K562 (cell line): ENCODE measurements at regions not wholly inside any gene's neighbourhood (a gene's known extent, or its start where the extent isn't known, plus 50 kb on each side); places are given as distances from the start of the nearest gene placed in this dataset.

Source experiments
- ATAC-seq: fragments of 200-7000 bp; cut with Tn5 transposase; 3 replicates; pipeline ENCODE4 v1.9.1; 2020; ENCODE audit warnings: moderate library complexity
- BruUV-seq: library from RNA; stranded (reverse); fragments of 400-500 nt; replicated peaks from 2 replicates; lab custom pipeline; 2021; lab: Mats Ljungman, UMichigan
- CTCF ChIA-PET: fragments of 300-600 bp; formaldehyde crosslinking; extraction: SDS; loops from one replicate; lab custom pipeline; 2021; ENCODE audit warnings: low intra/inter-chr PET ratio; lab: Yijun Ruan, JAX
- POLR2A ChIA-PET: fragments of 300-600, 350-650 bp; sonication (Branson Sonifier 250); formaldehyde crosslinking; extraction: SDS; loops from one replicate; lab custom pipeline; 2021; ENCODE audit warnings: antibody characterized with exemption, inconsistent platforms; lab: Yijun Ruan, JAX
- DNase-seq, 4 experiments: peaks; one replicate each; pipeline versions ENCODE4 v3.0.0 to v3.0.0-alpha.2; 2011 to 2018; ENCODE audit warnings: low spot score in 3 of 4, mixed read lengths in 3 of 4; ENCODE audit errors: extremely low read depth in 1 of 4
- FAIRE-seq: peaks from 2 replicates; lab custom pipeline; 2011; peaks lifted over from hg19 to GRCh38; lab: Jason Lieb, UNC
- H2AFZ ChIP-seq: 2 replicates; pipeline ENCODE4 v1.6.0; 2011; ENCODE audit warnings: low read depth, low read length, control low read depth, inconsistent platforms
- H3K27ac ChIP-seq: fragments of 200-600 bp; 3 replicates; pipeline ENCODE4 v1.8.0; 2011; ENCODE audit warnings: low read depth, mild to moderate bottlenecking, control low read depth, inconsistent platforms, low read length, moderate library complexity, mixed read lengths; ENCODE audit errors: extremely low read depth
- H3K27me3 ChIP-seq, 2 experiments: fragments of 300-600 bp in 1 of 2; 2 replicates in 1 of 2; 3 replicates in 1 of 2; pipeline versions ENCODE4 v1.6.0 to v1.8.0; 2011; ENCODE audit warnings: inconsistent platforms in 2 of 2, low read length in 2 of 2, mild to moderate bottlenecking in 1 of 2, mixed read lengths in 1 of 2, moderate library complexity in 1 of 2; ENCODE audit not compliant: control insufficient read depth in 2 of 2, insufficient read depth in 2 of 2
- H3K36me3 ChIP-seq: fragments of 300-600 bp; 3 replicates; pipeline ENCODE4 v1.8.0; 2011; ENCODE audit warnings: mild to moderate bottlenecking, low read length, inconsistent platforms; ENCODE audit not compliant: control insufficient read depth, insufficient read depth
- H3K4me1 ChIP-seq, 2 experiments: fragments of 200-600 bp in 1 of 2; replicated peaks in 1 of 2; 2 replicates in 1 of 2; 3 replicates in 1 of 2; pipeline versions ENCODE4 v1.5.1 to v1.8.0; 2011; ENCODE audit warnings: inconsistent platforms in 2 of 2, low read length in 2 of 2, mild to moderate bottlenecking in 1 of 2, mixed read lengths in 1 of 2, moderate library complexity in 1 of 2; ENCODE audit not compliant: control insufficient read depth in 2 of 2, insufficient read depth in 2 of 2
- H3K4me2 ChIP-seq: 2 replicates; pipeline ENCODE4 v1.6.1; 2011; ENCODE audit warnings: low read length, control low read depth, inconsistent platforms, mixed read lengths; ENCODE audit not compliant: insufficient read depth
- H3K4me3 ChIP-seq: fragments of 200-600 bp; sonication (generic), shearing (Covaris generic); 2 replicates; pipeline ENCODE4 v1.5.1; 2016; ENCODE audit warnings: control low read depth, inconsistent platforms
- H3K79me2 ChIP-seq: fragments of 200-600 bp; 3 replicates; pipeline ENCODE4 v1.8.0; 2011; ENCODE audit warnings: low read length, inconsistent platforms; ENCODE audit not compliant: control insufficient read depth, insufficient read depth
- H3K9ac ChIP-seq, 2 experiments: 2 replicates each; pipeline versions ENCODE4 v1.6.0 to v1.6.1; 2011; ENCODE audit warnings: low read depth in 2 of 2, low read length in 2 of 2, control low read depth in 1 of 2, inconsistent platforms in 1 of 2, mild to moderate bottlenecking in 1 of 2, mixed read lengths in 1 of 2; ENCODE audit not compliant: insufficient read depth in 1 of 2
- H3K9me1 ChIP-seq: one replicate; pipeline ENCODE4 v1.6.0; 2011; ENCODE audit warnings: inconsistent platforms, mild to moderate bottlenecking, low read length, moderate library complexity; ENCODE audit not compliant: control insufficient read depth, insufficient read depth
- H3K9me3 ChIP-seq: replicated peaks from 2 replicates; pipeline ENCODE4 v1.5.1; 2011; ENCODE audit warnings: low read depth, low read length, inconsistent platforms; ENCODE audit not compliant: control insufficient read depth, insufficient read depth
- H4K20me1 ChIP-seq: replicated peaks from 2 replicates; pipeline ENCODE4 v1.6.1; 2011; ENCODE audit warnings: low read length, inconsistent platforms, mixed read lengths; ENCODE audit not compliant: control insufficient read depth, insufficient read depth
- JUND ChIP-seq, 2 experiments: IDR thresholded peaks; 2 replicates in 1 of 2; 3 replicates in 1 of 2; pipeline ENCODE4 v1.6.1; 2011; ENCODE audit warnings: borderline replicate concordance in 2 of 2, low read depth in 2 of 2, low read length in 2 of 2, improper control_type of control experiment in 1 of 2, missing biosample characterization in 1 of 2, missing genetic modification characterization in 1 of 2, missing genetic modification reagents in 1 of 2
- RFX7 ChIP-seq: fragments of 250-450 bp; sonication (Bioruptor Pico); IDR thresholded peaks from 2 replicates; pipeline ENCODE4 v1.5.1; 2021; ENCODE audit warnings: mild to moderate bottlenecking
- SREBF1 ChIP-seq: fragments of 150-350 bp; IDR thresholded peaks from 2 replicates; pipeline ENCODE4 v1.6.1; 2014; ENCODE audit warnings: antibody characterized with exemption, low read depth, low read length, borderline replicate concordance
- TOE1 ChIP-seq, 2 experiments: fragments of 450-650 bp in 1 of 2; sonication (generic) in 1 of 2; formaldehyde crosslinking in 1 of 2; IDR thresholded peaks; 2 replicates each; pipeline versions ENCODE4 v1.7.1 to v1.8.0; 2016 to 2022; ENCODE audit warnings: borderline replicate concordance in 2 of 2, mild to moderate bottlenecking in 2 of 2, antibody characterized with exemption in 1 of 2, inconsistent platforms in 1 of 2, low read depth in 1 of 2, missing genetic modification reagents in 1 of 2, moderate library complexity in 1 of 2
- TSC22D4 ChIP-seq: fragments of 450-650 bp; IDR thresholded peaks from 2 replicates; pipeline ENCODE4 v1.6.1; 2016; ENCODE audit warnings: missing genetic modification characterization, missing biosample characterization, control low read depth
- ZNF589 ChIP-seq: fragments of 200-800 bp; sonication (Bioruptor generic); IDR thresholded peaks from 2 replicates; pipeline ENCODE4 v1.6.1; 2016; ENCODE audit warnings: low read depth, missing genetic modification characterization, missing compliant biosample characterization
- ZNF644 ChIP-seq: fragments of 200-800 bp; sonication (Bioruptor generic); IDR thresholded peaks from 2 replicates; pipeline ENCODE4 v1.6.1; 2016; ENCODE audit warnings: low read depth, missing genetic modification characterization, missing compliant biosample characterization
- WGBS: fragments of 100-300 bp; shearing (Covaris generic); methylation state at CpG from one replicate; pipeline ENCODE4 v1.1.6; 2016; ENCODE audit warnings: low coverage, mixed read lengths; ENCODE audit not compliant: insufficient coverage; ENCODE audit errors: missing lambda C conversion rate; 5-methylcytosine and 5-hydroxymethylcytosine counted together
- in situ Hi-C: fragments of 300-500 bp; cut with MboI; formaldehyde crosslinking; loops from 4 replicates; pipeline ENCODE4 v1.15.0; 2018; ENCODE audit warnings: inconsistent platforms, mixed read lengths
- intact Hi-C: fragments of 100-400 bp; cut with micrococcal nuclease; formaldehyde crosslinking; loops from 2 replicates; pipeline ENCODE4 v1.14.2; 2022
- TF ChIP-seq, protein P1 (sequence below): sonication (generic); formaldehyde crosslinking; IDR thresholded peaks from 2 replicates; pipeline ENCODE4 v1.8.0; 2022; ENCODE audit warnings: mild to moderate bottlenecking, missing genetic modification reagents, borderline replicate concordance
- TF ChIP-seq, protein P2 (sequence below), 2 experiments: fragments of 450-650 bp; IDR thresholded peaks; 2 replicates each; pipeline ENCODE4 v1.6.1; 2016
- TF ChIP-seq, protein P3 (sequence below), 2 experiments: fragments of 450-650 bp in 1 of 2; sonication (generic) in 1 of 2; formaldehyde crosslinking in 1 of 2; IDR thresholded peaks in 1 of 2; conservative IDR thresholded peaks in 1 of 2; 2 replicates each; pipeline versions ENCODE4 v1.6.1 to v1.8.1; 2016 to 2023; ENCODE audit warnings: mild to moderate bottlenecking in 2 of 2, moderate library complexity in 2 of 2, inconsistent platforms in 1 of 2, missing genetic modification reagents in 1 of 2

DNA sequence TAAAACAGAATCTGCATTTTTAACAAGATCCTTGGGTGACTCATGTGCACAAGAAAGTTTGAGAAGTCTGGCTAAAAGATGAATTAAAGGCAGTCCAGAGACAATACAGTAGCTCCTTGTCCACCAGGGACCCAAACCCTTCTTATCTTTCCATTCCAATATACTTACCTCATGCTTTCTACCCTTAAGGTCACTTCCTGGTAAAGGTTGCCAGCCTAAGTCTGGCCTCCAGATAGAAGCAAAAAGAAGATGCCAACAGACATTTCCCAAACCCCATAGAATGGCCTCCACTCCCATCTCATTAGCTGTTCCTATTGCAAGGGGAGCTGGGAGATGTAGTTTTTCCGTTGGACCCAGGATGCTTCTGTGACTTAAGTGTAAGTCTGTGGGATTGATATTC is 101.4 kb upstream of the XYLT1 start (continued):
- TF ChIP-seq, protein P1, sequence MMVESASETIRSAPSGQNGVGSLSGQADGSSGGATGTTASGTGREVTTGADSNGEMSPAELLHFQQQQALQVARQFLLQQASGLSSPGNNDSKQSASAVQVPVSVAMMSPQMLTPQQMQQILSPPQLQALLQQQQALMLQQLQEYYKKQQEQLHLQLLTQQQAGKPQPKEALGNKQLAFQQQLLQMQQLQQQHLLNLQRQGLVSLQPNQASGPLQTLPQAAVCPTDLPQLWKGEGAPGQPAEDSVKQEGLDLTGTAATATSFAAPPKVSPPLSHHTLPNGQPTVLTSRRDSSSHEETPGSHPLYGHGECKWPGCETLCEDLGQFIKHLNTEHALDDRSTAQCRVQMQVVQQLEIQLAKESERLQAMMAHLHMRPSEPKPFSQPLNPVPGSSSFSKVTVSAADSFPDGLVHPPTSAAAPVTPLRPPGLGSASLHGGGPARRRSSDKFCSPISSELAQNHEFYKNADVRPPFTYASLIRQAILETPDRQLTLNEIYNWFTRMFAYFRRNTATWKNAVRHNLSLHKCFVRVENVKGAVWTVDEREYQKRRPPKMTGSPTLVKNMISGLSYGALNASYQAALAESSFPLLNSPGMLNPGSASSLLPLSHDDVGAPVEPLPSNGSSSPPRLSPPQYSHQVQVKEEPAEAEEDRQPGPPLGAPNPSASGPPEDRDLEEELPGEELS (CRISPR knock-in tag), result no peak
- no peak for TF ChIP-seq ZNF589 (CRISPR knock-in tag)

DNA sequence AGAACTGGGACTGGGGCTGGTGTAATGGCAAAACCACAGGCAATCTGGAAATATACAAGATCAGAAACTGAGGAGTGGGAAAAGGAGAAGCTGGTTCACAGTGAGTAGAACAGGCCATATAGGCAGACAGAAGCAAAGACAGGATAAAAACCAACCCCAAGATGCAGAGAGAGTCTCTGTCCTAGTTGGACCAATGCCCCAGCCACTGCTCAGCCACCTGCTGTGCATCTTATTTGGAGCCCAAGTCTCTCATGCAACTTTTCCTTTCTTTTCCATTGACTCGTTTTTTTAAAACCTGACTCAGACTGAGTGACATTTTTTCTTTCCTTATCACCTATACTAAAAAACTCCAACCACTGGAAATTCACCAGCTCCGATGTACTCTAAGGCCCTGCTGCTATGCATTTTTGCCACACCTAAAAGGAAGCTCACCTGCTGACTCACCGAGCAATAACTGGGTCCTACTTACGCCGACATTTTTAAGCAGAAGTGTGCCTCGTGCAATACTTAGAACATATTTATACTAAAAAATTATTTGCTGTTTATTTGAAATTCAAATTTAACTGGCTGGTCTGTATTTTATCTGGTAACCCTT is 100.8 kb upstream of the XYLT1 start:
- H3K4me1 ChIP-seq, result no peaks in the 10 kb centered on the region
- no peak overlapping the region for H2AFZ ChIP-seq
- H3K9ac ChIP-seq, result no peak overlapping the region
- no peak overlapping the region for H3K4me3 ChIP-seq
- in situ Hi-C loops, result no loop called here
- POLR2A ChIA-PET, result interaction anchor here (0.6 to 1.6 kb wide), 4 partner anchors 8 to 686 kb away, joined by 3 to 4 read pairs (median 3); no protein-coding TSS in a partner anchor
- intact Hi-C loops, result no loop called here
- BruUV-seq, result no TSS peak
- H3K4me2 ChIP-seq, result no peak overlapping the region
- CTCF ChIA-PET, result no interaction called here
- DNase-seq (no peak), ATAC-seq (no peak), FAIRE-seq (no peak)
- no peak overlapping the region for H3K27ac ChIP-seq
- H4K20me1 ChIP-seq, result no peaks in the 10 kb centered on the region
- H3K36me3 ChIP-seq, result no peaks in the 10 kb centered on the region
- peaks cover 0 to 9% of the 10 kb centered on the region in 2 experiments; a peak in 1 of 5 replicates for H3K27me3 ChIP-seq
- H3K9me3 ChIP-seq, result no peaks in the 10 kb centered on the region
- H3K79me2 ChIP-seq, result no peaks in the 10 kb centered on the region
- WGBS, result under 1% methylated on average over 6 of the region's 6 CpGs
- no peaks in the 10 kb centered on the region for H3K9me1 ChIP-seq
- TF ChIP-seq JUND (IDR thresholded peaks at IDR 0.05; ENCODE audit: borderline replicate concordance, low read depth, low read length), result no peak
- TF ChIP-seq JUND (tag; IDR thresholded peaks at IDR 0.05; ENCODE audit: borderline replicate concordance, low read depth, low read length), result no peak
- no peak for TF ChIP-seq TSC22D4 (tag)
- TF ChIP-seq RFX7 (CRISPR knock-in tag), result no peak
- TF ChIP-seq ZNF644, result no peak
- TF ChIP-seq, protein P2, sequence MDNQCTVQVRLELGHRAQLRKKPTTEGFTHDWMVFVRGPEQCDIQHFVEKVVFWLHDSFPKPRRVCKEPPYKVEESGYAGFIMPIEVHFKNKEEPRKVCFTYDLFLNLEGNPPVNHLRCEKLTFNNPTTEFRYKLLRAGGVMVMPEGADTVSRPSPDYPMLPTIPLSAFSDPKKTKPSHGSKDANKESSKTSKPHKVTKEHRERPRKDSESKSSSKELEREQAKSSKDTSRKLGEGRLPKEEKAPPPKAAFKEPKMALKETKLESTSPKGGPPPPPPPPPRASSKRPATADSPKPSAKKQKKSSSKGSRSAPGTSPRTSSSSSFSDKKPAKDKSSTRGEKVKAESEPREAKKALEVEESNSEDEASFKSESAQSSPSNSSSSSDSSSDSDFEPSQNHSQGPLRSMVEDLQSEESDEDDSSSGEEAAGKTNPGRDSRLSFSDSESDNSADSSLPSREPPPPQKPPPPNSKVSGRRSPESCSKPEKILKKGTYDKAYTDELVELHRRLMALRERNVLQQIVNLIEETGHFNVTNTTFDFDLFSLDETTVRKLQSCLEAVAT (IDR thresholded peaks at IDR 0.05), result no peak
- TF ChIP-seq, protein P3, sequence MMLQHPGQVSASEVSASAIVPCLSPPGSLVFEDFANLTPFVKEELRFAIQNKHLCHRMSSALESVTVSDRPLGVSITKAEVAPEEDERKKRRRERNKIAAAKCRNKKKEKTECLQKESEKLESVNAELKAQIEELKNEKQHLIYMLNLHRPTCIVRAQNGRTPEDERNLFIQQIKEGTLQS (IDR thresholded peaks at IDR 0.05), result no peak
- TF ChIP-seq, protein P3 (CRISPR knock-in tag; conservative IDR thresholded peaks at IDR 0.05), result no peak
- TF ChIP-seq TOE1 (IDR thresholded peaks at IDR 0.05; ENCODE audit: borderline replicate concordance), result no peak
- no peak for TF ChIP-seq TOE1 (CRISPR knock-in tag; IDR thresholded peaks at IDR 0.05; ENCODE audit: borderline replicate concordance, low read depth)
- TF ChIP-seq SREBF1, result no peak
